ENCODE measurements at regions not wholly inside any gene's neighbourhood (a gene's known extent, or its start where the extent isn't known, plus 50 kb on each side); places are given as distances from the start of the nearest gene placed in this dataset.

- TF ChIP-seq CTCF (IDR thresholded peaks at IDR 0.05; ENCODE audit: borderline replicate concordance, extremely low read depth, low read length, poor library complexity, severe bottlenecking) (no peak), EZH2 (IDR thresholded peaks at IDR 0.05; ENCODE audit: borderline replicate concordance, low read depth, low read length, severe bottlenecking) (no peak)
Measured at GRCh38 chr3:101972430-101973162, 123.3 kb downstream of the NFKBIZ start.

Data from DND-41 (cell line).